GM18508 (cell line): ENCODE measurements at regions not wholly inside any gene's neighbourhood (a gene's known extent, or its start where the extent isn't known, plus 50 kb on each side); places are given as distances from the start of the nearest gene placed in this dataset.
"Not testable (repeated sequence)": the region's sequence is repeated elsewhere in the genome, so short reads cannot be mapped to it uniquely, and the experiment has no call there.

ENCODE experiments used
- ATAC-seq: cut with Tn5 transposase; IDR thresholded peaks from one replicate; pipeline ENCODE4 v1.9.1; 2021; ENCODE audit warnings: moderate number of reproducible peaks; ENCODE audit not compliant: insufficient read depth, unreplicated experiment

DNA sequence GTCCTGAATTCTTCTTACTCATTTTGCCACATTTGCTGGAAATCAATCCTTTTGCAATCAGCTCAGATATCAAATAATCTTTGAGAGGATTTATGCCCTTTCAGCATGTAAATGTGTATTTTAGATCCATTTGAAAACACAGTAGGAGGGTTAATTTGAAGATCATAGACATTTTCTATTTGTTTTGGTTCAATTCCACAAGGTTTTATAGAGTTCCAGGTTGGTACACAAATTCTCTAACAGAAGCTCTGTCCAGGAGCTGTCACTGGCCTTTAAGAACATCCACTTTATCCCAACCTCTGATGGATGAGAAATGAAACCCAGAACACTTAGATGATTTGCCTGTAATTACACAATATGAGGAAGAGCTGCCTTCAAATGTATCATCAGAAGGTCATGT is 157.3 kb upstream of the CHAC2 start:
- no peak for ATAC-seq

DNA sequence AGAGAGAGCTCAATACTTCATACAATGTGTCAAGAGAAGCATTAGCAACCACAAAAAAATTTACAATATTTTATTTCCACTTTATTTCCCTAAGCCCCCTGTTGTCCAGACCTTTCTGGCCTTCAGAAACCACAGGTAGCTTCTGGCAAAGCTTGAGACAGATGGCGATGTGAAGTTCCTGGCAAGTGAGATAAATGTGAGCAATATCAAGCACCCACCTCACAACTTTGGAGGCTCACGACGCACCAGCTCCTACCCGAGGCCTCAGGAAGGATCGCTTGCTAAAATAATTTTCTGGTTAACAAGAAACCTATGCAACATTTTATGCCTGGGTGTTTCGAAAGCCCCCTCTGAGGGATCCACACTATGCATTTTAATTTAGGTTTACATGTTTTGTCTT is 158.1 kb upstream of the CHAC2 start:
- ATAC-seq, result no peak

DNA sequence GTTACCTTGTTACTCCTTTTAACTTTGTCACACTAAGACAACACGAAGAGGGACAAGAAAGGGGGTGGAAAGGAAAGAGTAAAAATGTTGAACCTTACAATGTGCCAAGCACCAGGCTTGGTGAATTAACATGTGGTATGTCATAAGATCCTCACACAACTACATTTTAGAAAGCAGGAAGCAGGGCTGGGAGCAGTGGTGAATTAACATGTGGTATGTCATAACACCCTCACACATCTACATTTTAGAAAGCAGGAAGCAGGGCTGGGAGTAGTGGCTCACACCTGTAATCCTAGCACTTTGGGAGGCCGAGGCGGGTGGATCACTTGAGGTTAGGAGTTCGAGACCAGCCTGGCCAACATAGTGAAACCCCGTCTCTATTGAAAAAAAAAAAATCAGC is 159.3 kb upstream of the CHAC2 start:
- ATAC-seq, result no peak

DNA sequence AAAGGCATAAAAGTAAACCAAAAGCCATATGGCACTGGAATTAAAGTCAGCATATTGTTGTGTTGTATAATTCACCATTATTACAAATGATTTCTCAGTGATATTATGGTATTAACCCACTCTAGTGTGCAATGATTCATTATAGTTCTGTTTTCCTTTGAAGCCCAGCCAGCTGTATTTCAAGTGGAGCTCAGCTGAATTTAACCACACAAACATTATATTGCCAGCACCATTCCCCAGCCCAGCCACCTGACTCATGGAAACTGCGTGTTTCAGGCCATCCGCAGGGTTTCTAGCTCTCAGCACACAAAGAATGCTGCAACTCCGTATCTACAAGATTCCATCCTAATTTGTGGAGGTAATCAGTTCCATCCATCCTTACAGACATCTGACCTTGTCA is 166.8 kb upstream of the CHAC2 start:
- ATAC-seq, result no peak

DNA sequence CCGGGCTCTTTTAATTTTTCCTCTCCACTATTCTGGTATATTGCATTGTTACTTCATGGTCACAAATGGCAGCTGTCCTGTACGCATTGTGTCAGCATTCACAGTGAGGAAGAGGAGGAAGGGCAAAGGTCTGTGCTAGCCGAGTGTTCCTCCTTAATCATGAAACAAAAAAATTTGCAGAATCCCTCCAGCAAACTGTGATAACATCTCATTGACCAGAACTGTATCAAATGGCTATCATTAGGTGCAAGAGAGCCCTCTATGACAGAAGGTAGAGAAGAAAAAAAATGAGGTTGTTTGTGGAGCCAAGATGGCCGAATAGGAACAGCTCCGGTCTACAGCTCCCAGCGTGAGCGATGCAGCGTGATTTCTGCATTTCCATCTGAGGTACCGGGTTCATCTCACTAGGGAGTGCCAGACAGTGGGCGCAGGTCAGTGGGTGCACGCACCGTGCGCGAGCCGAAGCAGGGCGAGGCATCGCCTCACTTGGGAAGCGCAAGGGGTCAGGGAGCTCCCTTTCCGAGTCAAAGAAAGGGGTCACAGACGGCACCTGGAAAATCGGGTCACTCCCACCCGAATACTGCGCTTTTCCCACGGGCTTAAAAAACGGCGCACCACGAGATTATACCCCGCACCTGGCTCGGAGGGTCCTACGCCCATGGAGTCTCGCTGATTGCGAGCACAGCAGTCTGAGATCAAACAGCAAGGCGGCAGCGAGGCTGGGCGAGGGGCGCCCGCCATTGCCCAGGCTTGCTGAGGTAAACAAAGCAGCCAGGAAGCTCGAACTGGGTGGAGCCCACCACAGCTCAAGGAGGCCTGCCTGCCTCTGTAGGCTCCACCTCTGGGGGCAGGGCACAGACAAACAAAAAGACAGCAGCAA is 180.6 kb upstream of the CHAC2 start:
- ATAC-seq, result not testable (repeated sequence)

DNA sequence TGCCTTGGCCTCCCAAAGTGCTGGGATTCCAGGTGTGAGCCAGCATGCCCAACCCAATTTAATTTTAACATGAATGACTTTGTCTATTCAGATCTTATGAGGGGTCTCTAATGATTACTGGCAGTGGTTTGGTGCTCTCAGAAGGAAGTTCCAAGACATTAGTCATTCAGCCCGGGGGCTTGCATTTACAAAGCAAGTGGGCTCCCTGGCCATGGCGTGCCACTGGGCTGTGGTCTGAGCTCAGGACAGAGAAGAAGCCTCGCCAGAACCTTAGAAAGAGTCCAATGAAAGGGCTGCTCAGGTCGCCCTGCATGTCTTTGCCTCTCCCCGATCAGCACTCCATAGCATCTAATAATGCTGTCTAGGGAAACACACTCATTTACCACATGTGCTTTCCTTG is 182.6 kb upstream of the CHAC2 start:
- no peak for ATAC-seq

DNA sequence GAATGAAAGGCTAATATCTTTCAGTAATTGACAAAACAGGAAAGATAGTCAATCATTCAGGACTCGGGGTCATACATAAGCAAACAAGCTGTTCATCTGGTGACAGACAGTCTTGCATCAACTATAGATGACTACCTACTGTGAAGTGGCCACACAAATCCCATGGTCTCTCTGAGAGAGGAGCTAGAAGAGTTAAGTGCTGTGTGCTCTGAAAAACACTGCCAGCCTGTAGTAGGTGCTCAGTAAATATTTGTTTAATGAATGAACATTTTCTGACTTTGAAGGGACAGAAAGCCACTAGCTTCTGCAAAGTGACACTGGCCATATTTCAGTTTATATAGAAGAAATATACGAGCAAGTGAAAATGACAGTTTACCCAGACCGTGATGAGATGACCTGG is 184.0 kb upstream of the CHAC2 start:
- no peak for ATAC-seq

DNA sequence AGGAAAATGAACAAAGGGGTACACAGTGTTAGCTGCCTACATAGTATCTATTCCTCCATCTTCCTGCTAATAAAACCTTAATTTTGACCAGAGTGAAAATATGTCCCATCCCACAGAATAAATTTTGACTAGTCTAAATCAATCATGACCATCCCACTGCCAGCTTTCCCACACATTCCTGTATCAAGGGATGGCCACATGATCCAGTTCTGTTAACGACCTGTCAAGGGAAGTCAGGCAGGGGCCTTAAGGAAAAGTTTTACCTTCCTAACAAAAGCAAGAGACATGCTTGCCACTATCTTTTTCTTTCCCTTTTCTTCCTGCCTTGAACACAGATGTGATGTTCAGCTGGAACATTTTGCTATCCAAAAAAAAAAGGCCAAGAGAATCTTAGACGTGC is 185.0 kb upstream of the CHAC2 start:
- ATAC-seq, result no peak

DNA sequence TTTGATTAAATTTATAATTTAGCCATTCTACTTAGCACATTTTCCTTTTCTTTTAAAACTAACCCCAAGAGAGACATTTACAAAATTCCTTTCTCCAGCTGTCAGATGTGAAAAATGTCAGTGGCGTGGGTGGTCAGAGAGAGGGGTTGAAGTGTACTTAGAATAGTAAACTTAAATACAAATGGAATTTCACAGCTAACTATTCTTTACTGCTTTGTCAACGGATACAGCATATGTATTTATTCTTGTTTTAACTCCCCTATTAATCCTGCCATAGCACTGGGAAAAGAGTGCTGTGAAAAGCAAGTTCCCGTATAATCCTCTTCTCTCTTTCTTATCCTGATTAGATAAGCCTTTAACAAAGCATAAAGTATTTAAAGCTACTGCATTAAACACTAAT is 191.4 kb upstream of the CHAC2 start:
- no peak for ATAC-seq

DNA sequence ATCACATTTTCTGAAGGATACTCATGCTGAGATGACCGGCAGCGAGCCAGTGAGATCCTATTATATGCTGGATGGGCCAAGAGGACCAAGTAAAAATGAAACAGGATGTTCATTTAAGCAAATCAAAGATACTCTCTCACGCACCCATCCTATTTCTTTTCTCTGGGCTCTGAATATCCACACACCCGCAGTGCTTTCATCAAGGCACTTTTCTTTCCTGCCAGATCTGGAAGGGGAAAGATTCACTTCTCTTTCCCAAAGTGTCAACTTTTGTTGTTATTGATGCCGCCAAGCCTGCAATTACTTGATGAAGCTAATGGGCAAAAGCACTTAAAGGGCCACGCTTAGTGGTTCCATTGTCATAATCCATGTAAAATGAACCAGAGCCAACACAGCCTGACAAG is 191.9 kb upstream of the CHAC2 start:
- ATAC-seq, result no peak

DNA sequence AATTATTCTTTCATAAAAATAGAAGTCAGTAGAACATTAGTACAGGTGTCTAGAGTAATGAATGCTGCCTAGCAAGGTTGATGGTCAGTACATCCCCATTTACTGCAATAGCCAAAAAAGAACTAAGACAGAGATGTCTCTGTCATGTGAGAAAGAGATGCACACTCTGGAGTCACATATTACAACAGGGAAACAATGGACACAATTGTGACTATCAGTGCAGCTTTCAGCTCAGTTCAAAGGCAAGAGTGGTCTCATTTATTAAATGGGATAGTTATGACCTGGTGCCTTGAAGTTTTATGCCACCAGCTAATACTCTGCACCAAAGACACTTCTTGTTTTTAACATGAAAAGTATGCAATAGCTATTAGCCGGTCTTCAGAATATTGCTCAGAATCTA is 194.9 kb upstream of the CHAC2 start:
- no peak for ATAC-seq

DNA sequence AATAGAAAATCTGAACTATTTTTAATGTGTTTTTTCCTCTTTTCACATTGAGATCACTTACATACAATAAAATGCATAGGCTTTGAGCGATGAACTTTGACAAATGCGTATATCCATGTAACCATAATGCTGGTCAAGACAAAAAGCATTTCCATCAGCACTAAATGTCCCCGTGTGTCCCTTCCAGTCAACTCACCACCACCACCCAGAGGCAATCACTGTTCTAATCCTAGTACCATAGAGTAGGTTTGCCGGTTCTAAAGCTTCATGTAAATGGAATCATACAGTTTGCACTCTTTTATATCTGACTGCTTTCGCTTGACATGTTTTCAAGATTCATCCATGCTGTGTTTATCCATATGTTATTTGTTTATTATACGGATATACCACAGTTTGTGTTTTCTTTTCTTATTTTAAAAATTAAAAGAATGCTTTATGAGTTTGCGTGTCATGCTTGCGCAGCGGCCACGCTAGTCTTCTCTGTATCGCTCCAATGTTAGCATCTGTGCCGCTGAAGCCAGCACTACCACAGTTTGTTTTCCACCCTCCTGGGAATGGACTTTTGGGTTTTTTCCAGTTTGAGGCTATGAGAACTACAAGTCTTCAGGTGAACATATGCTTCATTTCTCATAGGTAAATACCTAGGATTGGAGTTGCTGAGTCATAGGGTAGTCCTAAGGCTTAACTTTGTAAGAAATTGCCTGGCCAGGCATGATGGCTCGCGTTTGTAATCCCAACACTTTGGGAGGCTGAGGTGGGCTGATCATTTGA is 197.5 kb upstream of the CHAC2 start:
- no peak for ATAC-seq

DNA sequence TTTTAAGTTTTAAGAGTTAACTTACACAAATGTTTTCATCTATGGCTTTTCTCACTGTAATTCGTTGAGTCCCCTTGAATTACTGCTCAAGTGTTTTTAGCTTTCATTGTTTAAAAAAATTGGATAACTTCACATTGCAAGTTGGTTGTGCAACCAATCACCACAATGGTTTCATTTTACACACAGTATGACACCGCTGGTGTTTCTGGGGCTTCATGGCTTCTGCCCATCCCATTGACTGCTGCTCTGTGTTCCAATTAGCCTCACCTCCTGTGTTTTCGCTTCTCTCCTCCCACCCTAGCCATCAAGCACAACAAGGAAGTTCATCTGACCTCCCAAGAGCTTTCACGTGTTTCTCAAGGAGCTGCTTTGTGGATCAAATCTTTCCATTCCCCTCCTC is 199.1 kb upstream of the CHAC2 start:
- no peak for ATAC-seq

DNA sequence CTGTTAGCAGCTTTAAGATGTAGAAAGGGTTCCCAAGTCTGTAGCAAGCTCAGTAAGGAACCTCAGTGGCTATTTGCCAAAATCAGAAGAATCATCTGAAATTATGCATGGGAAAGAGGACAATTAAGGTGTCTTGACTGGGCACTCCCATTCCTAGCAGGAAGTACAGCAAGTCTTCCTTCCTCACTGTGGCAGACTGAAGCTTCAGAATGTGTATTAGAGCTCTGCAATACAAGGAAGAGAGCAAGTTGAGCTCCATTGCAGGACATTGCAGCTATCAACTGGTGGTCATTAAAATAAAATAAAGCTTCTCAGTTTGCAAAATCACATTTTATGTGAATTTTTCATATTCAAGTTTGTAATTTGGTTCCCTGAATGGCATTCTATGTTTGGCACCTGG is 200.5 kb upstream of the CHAC2 start:
- ATAC-seq, result no peak

DNA sequence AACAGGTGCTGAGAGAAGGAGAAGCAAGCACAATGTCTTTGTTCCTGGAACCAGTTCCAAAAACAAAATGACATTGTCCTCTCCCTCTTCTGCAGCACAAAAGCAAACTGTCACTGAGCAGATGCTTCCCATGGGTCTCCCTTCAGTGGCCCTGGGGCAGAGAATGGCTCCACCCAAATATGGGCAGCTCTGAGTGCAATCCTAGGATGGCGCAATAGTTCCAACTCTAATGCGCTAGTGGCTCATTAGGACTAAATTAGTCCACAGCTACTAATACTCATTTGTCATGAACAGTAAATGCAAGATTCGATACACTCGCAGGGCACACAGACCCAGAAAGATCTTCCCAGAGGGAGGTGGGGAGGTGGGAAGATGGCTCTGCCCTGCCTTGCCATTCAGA is 205.2 kb upstream of the CHAC2 start:
- ATAC-seq, result no peak

DNA sequence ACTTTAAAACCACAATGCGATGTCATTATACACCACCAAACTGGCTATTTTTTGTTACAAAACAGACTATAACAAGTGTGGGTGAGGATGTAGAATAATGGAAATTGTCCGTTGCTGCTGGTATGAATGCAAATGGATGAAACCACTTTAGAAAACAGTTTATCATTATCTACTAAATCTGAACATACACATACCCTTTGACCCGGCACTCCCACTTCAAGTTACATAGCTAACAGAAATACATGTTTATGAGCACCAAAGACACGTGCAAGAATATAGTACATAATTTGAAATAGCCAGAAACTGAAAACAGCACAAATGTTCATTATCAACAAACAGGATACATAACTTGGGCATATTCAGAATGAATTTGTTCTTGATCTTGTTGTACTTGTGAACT is 206.4 kb upstream of the CHAC2 start:
- no peak for ATAC-seq

DNA sequence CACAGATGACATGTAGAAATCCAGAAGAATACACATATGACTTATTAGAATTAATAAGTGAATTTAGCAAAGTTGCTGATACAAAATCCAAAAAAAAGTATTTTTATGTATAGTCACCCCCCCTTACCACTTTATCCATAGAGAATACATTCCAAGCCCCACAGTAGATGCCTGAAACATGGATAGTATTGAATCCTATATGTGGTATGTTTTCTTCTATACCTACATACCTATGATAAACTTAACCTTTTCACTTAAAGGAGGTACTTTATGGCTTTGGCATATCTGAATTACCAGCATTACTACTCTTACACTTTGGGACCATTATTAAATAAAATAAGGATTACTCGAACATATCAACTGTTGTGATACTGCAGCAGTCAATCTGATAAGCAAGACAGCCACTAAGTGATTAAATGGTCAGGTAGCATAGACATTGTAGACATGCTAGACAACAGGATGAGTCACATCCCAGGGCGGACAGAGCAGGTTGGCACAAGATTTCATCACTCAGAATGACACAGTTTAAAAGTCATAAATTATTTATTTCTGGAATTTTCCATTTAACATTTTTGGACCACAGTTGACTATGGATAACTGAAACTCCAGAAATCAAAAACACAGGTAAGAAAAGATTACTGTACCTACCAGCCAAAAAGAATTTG is 208.2 kb upstream of the CHAC2 start:
- ATAC-seq, result no peak

DNA sequence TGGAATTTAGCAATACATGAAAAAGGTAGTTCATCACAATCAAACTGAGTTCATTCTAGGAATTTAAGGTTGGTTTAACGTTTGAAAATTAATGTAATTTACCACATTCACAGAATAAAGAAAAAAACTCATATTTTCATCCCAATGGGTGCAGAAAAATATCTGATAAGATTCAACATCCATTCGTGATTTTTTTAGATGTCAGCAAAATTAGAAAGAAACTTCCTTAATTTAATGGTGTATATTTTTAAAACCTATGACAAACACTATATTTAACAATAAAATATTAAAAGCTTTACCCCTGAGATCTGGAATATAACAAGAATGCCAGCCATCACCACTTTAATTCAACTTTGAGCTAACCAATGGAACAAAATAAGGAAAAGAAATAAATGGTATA is 208.7 kb upstream of the CHAC2 start:
- no peak for ATAC-seq

DNA sequence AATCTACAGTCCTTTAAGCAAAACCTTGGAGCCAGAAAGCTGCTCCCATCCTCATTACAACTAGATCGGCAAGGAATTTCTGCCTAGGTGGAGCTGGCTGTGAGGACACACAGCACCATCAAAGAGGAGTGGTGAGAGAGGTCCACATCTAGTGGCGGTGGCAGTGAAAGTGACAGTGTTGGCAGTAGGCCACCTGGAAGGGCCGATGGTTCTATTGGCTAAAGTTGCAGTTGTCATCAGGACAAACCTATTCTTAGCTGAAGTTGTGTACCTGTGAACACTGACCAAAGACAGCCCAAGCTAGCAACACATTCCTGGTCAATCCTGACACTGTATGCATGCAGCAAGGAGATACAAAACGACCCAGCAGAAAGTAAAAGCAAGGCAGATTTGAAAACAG is 218.1 kb upstream of the CHAC2 start:
- ATAC-seq, result no peak

DNA sequence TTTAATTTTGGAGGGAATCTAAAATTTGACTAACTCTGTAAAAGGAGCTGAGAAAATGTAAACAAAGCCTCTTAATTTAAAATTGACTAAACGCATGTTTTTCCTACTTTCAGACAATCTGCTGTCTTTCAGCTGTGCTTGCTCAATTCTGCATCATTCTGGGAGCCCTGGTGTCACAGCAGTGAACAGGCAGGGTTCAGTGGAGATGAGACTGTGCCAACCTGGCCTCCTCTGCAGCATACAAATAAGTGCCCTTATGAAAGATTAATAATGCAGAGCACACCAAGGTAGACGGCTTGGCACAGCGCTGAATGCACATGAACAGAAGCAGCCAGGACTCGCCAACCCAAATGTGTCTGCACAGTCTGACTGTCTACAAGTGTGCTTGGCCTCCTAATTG is 222.0 kb upstream of the CHAC2 start:
- no peak for ATAC-seq

DNA sequence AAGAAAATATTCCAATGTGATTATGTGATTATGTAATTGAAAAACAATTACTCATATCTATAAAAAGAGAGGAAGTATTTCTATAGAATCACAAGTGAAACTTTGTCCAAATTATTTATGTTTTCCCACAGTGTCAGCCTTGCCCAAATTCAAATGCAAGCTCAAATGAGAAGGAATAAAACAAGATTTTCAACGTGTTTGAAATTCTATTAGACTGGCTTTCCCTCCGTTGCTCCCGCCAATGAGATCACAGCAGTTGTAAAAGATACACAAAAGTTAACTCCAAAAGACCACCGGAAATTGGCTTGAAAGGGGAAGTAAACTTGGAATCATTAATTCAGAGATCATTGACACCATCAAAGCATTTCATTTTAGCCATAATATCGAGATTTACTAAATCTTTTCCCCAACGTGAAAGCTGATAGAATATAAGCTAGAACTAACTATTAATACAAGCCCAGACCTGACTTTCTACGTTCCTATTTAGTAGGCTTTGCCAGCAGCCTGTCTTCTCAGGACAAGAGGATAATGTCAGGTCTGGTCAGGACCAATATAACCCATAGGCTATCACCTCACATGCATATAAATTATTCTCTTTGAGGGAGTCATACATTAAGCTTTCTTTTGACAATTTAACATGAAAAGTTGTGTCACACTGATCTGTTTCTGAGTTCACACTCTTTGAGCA is 222.6 kb upstream of the CHAC2 start:
- ATAC-seq, result no peak
